T47D (cell line): ENCODE measurements at regions not wholly inside any gene's neighbourhood (a gene's known extent, or its start where the extent isn't known, plus 50 kb on each side); places are given as distances from the start of the nearest gene placed in this dataset.
"Not testable (repeated sequence)": the region's sequence is repeated elsewhere in the genome, so short reads cannot be mapped to it uniquely, and the experiment has no call there.

Source experiments
- DNase-seq, 2 experiments: peaks; one replicate each; pipeline versions ENCODE4 v3.0.0 to v3.0.0-alpha.2; 2011 to 2012; ENCODE audit warnings: low read depth in 1 of 2, low spot score in 1 of 2
- JUND ChIP-seq: IDR thresholded peaks from 2 replicates; pipeline ENCODE4 v1.6.1; 2012; ENCODE audit warnings: low read depth
- in situ Hi-C: cut with HindIII; loops from 2 replicates; pipeline ENCODE4 v1.10.0; 2016; ENCODE audit warnings: low sequenced_read_pairs, low pct_unique_long_range_greater_than_20kb

- no peak for DNase-seq
- in situ Hi-C loops = no loop called here
- TF ChIP-seq JUND = no peak
Observed at GRCh38 chr12:3378655-3379054, 112.3 kb upstream of the PRMT8 start.

GRCh38 chr12:3379079-3379478, 111.9 kb upstream of the PRMT8 start:
- TF ChIP-seq JUND = no peak
- in situ Hi-C loops = no loop called here
- DNase-seq = peak in 1 of 2 experiments; percentile 3

- TF ChIP-seq JUND = no peak
- no peak for DNase-seq
- in situ Hi-C loops = no loop called here
Observed at GRCh38 chr12:3380200-3381043, 110.6 kb upstream of the PRMT8 start.

GRCh38 chr12:3381059-3382047, 109.7 kb upstream of the PRMT8 start:
- TF ChIP-seq JUND = no peak
- DNase-seq = no peak
- in situ Hi-C loops = no loop called here

- in situ Hi-C loops = no loop called here
- no peak for TF ChIP-seq JUND
- DNase-seq = no peak
Observed at GRCh38 chr12:3389986-3390385, 101.0 kb upstream of the PRMT8 start.

GRCh38 chr12:3397596-3397995, 93.4 kb upstream of the PRMT8 start:
- DNase-seq, in situ Hi-C loops: not testable (repeated sequence)

GRCh38 chr12:3398196-3398789, 92.7 kb upstream of the PRMT8 start:
- in situ Hi-C loops = no loop called here
- DNase-seq = no peak
- no peak for TF ChIP-seq JUND

- TF ChIP-seq JUND = no peak
- DNase-seq = no peak
- in situ Hi-C loops = no loop called here
Observed at GRCh38 chr12:3405821-3406220, 85.2 kb upstream of the PRMT8 start.

GRCh38 chr12:3407723-3408122, 83.3 kb upstream of the PRMT8 start:
- DNase-seq = no peak
- in situ Hi-C loops = no loop called here
- TF ChIP-seq JUND = no peak

- no peak for DNase-seq
- in situ Hi-C loops = no loop called here
- no peak for TF ChIP-seq JUND
Observed at GRCh38 chr12:3409662-3410061, 81.3 kb upstream of the PRMT8 start.

GRCh38 chr12:3416159-3416558, 74.8 kb upstream of the PRMT8 start:
- no peak for DNase-seq
- no peak for TF ChIP-seq JUND
- in situ Hi-C loops = no loop called here

GRCh38 chr12:3416670-3417069, 74.3 kb upstream of the PRMT8 start:
- in situ Hi-C loops = no loop called here
- DNase-seq = no peak
- no peak for TF ChIP-seq JUND
